ENCODE measurements at regions not wholly inside any gene's neighbourhood (a gene's known extent, or its start where the extent isn't known, plus 50 kb on each side); places are given as distances from the start of the nearest gene placed in this dataset.

- no peak overlapping the region for H3K27ac ChIP-seq
- TF ChIP-seq ZFX (IDR thresholded peaks at IDR 0.05; ENCODE audit: borderline replicate concordance) (no peak), CTCF (IDR thresholded peaks at IDR 0.05) (no peak)
These were observed 56.3 kb upstream of the NCKAP5 start for GRCh38 chr2:133624551-133624950.

GRCh38 chr2:133627741-133628140 is 59.5 kb upstream of the NCKAP5 start:
- TF ChIP-seq CTCF (IDR thresholded peaks at IDR 0.05) (no peak), ZFX (IDR thresholded peaks at IDR 0.05; ENCODE audit: borderline replicate concordance) (no peak)
- H3K27ac ChIP-seq: no peak overlapping the region

- TF ChIP-seq ZFX (IDR thresholded peaks at IDR 0.05; ENCODE audit: borderline replicate concordance) (no peak), CTCF (IDR thresholded peaks at IDR 0.05) (no peak)
- H3K27ac ChIP-seq: no peak overlapping the region
These were observed 65.0 kb upstream of the NCKAP5 start for GRCh38 chr2:133633309-133633708.

- no peak overlapping the region for H3K27ac ChIP-seq
- no peak for TF ChIP-seq ZFX (IDR thresholded peaks at IDR 0.05; ENCODE audit: borderline replicate concordance)
- TF ChIP-seq CTCF (IDR thresholded peaks at IDR 0.05): no peak
These were observed 65.7 kb upstream of the NCKAP5 start for GRCh38 chr2:133633881-133634409.

- no peak for TF ChIP-seq CTCF (IDR thresholded peaks at IDR 0.05)
- no peak for TF ChIP-seq ZFX (IDR thresholded peaks at IDR 0.05; ENCODE audit: borderline replicate concordance)
- no peak overlapping the region for H3K27ac ChIP-seq
These were observed 66.9 kb upstream of the NCKAP5 start for GRCh38 chr2:133635131-133635530.

GRCh38 chr2:133636287-133636686 is 68.0 kb upstream of the NCKAP5 start:
- TF ChIP-seq ZFX (IDR thresholded peaks at IDR 0.05; ENCODE audit: borderline replicate concordance) (no peak), CTCF (IDR thresholded peaks at IDR 0.05) (no peak)
- no peak overlapping the region for H3K27ac ChIP-seq

- no peak for TF ChIP-seq ZFX (IDR thresholded peaks at IDR 0.05; ENCODE audit: borderline replicate concordance)
These were observed 71.8 kb upstream of the NCKAP5 start for GRCh38 chr2:133640103-133640502.

GRCh38 chr2:133641497-133641896 is 73.2 kb upstream of the NCKAP5 start:
- H3K27ac ChIP-seq: no peak overlapping the region
- TF ChIP-seq ZFX (IDR thresholded peaks at IDR 0.05; ENCODE audit: borderline replicate concordance) (no peak), CTCF (IDR thresholded peaks at IDR 0.05) (no peak)

More at GRCh38 chr2:133640103-133640502, 71.8 kb upstream of the NCKAP5 start:
- H3K27ac ChIP-seq: no peak overlapping the region

All from 22Rv1 (cell line).